WERI-Rb-1 (cell line): ENCODE measurements at regions not wholly inside any gene's neighbourhood (a gene's known extent, or its start where the extent isn't known, plus 50 kb on each side); places are given as distances from the start of the nearest gene placed in this dataset.

Source experiments
- DNase-seq: peaks from one replicate; pipeline ENCODE4 v3.0.0-alpha.2; 2020
- H3K27ac ChIP-seq: fragments of 250-450 bp; sonication (Bioruptor Pico); 2 replicates; pipeline ENCODE4 v1.5.1; 2020; ENCODE audit warnings: mild to moderate bottlenecking, moderate library complexity
- H3K27me3 ChIP-seq: fragments of 250-450 bp; sonication (Bioruptor Pico); 2 replicates; pipeline ENCODE4 v1.5.1; 2021; ENCODE audit warnings: mild to moderate bottlenecking, low read depth, moderate library complexity; ENCODE audit not compliant: insufficient read depth, severe bottlenecking
- H3K36me3 ChIP-seq: fragments of 250-450 bp; sonication (Bioruptor Pico); 2 replicates; pipeline ENCODE4 v1.5.1; 2020; ENCODE audit warnings: mild to moderate bottlenecking, moderate library complexity
- H3K4me3 ChIP-seq: 2 replicates; pipeline ENCODE4 v1.5.1; 2011; ENCODE audit warnings: low read depth, mild to moderate bottlenecking, control low read depth, low read length
- H3K9me3 ChIP-seq: fragments of 250-450 bp; sonication (Bioruptor Pico); 2 replicates; pipeline ENCODE4 v1.5.1; 2021; ENCODE audit warnings: mild to moderate bottlenecking, moderate library complexity; ENCODE audit not compliant: severe bottlenecking
- CTCF ChIP-seq: IDR thresholded peaks from 2 replicates; pipeline ENCODE4 v1.5.1; 2011; ENCODE audit warnings: low read depth, mild to moderate bottlenecking, control low read depth, inconsistent platforms, low read length

DNA sequence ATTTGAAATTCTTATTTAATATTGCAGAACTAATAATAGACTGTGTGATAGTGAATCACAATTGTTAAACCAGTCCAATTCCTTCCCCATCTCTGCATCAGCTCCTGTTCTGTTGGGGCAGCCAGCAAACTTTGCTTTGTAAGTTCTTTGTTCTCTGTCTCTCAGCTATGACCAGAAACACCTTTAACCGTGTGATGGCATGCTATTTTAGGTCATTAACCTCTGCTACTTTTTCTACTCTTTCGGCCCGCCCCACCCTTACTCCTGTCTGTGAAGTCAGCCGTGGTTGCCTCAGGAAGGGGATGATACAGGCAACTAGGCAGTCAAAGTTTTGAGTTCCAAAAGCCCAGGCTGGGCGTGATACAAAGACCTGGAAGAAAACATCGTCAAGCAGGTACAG is 51.3 kb upstream of the EGFL6 start:
- no peak for TF ChIP-seq CTCF
- H3K9me3 ChIP-seq = peaks cover 2% of the 10 kb centered on the region

DNA sequence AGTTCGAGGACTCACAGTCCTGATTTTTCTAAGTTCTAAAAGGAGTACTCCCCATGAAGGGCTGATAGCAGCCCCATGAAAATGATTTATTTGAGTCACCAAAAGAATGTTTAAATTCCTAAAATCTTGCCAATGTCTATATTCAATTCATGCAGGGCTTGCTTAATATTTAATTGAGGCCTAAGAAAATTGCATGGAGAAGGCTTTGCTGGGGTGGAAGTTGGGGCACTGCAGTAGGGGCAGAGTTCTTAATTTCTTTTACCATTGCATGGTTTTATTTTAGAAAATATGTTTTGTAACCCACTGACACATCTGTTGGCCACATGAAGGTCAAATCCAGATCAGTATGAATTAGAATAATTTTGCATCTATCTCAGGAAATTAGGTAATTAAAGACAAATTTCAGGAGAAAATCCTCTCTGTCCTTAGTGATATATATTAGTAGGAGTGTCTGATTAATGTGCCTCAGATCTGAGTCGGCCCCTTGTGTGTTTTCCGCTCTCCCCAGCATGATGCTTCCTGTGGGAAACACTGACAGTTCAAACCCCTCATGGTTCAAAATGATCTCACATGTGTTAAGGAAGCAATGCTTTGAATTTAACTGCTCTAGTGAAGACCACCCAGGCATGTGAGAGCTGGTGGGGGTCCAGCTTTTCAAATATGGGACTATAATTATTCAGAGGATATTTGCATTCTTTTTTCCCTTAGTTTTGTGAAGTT is 54.0 kb upstream of the EGFL6 start:
- no peaks in the 10 kb centered on the region for H3K36me3 ChIP-seq
- H3K9me3 ChIP-seq = peaks cover 2% of the 10 kb centered on the region
- DNase-seq = no peak
- TF ChIP-seq CTCF = no peak
- no peak overlapping the region for H3K27ac ChIP-seq
- H3K4me3 ChIP-seq = no peak overlapping the region
- H3K27me3 ChIP-seq = peaks cover 66% of the 10 kb centered on the region

More for the DNA sequence above, 51.3 kb upstream of the EGFL6 start:
- peaks cover 86% of the 10 kb centered on the region for H3K27me3 ChIP-seq
- DNase-seq = no peak
- H3K4me3 ChIP-seq = no peak overlapping the region
- H3K27ac ChIP-seq = no peak overlapping the region
- H3K36me3 ChIP-seq = no peaks in the 10 kb centered on the region

DNA sequence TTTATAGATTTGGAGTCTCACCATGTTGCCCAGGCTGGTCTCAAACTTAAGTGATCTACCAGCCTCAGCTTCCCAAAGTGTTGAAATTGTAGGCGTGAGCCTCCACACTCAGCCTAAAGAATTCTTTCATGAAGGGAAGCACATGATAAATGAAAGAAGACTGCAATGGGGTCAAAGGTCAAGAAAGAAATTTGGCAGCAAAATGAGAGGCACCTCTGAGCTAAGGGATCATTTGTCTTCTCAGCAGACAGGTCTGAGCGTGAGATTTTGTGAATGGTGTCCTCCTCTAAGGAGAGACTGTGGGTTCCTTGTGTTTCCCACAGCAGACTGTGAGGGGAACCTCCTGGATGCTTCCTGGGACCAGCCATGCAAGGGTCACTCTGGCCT is 57.5 kb upstream of the EGFL6 start:
- TF ChIP-seq CTCF = no peak
- Histone ChIP-seq H3K4me3 (no peak overlapping the region), H3K9me3 (peaks cover under 1% of the 10 kb centered on the region), H3K27me3 (peaks cover 55% of the 10 kb centered on the region), H3K36me3 (no peaks in the 10 kb centered on the region), H3K27ac (no peak overlapping the region)
- no peak for DNase-seq

DNA sequence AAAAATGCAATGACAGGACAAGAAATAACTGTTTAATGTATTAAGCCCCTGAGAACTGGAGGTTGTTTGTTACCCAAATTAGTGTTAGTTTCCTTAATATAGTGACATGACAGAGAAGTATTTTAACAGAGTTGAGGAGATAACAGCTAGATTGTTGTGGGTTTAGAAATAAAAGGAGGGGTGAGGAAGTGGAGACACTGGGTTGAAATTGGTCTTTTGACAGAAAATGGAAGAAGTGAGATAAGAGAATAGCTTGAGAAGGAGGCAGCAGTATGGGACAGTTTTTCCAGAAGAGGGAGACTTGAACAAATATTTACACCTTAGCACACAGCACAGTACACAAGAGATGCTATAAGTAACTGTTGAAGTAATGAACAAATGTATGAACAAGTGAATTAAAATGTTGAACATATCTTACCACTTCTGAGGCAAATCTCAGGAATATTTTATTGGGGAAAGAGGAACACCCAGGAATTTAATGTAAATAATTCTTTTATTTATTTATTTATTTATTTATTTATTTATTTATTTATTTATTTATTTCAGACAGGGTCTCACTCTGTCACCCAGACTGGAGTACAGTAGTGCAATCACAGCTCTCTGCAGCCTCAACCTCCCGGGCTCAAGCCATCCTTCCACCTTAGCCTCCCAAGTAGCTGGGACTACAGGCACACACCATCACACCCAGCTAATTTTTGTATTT is 58.0 kb upstream of the EGFL6 start:
- no peaks in the 10 kb centered on the region for H3K36me3 ChIP-seq
- H3K27me3 ChIP-seq = peaks cover 49% of the 10 kb centered on the region
- H3K9me3 ChIP-seq = no peaks in the 10 kb centered on the region
- no peak for DNase-seq
- no peak overlapping the region for H3K4me3 ChIP-seq
- H3K27ac ChIP-seq = no peak overlapping the region
- no peak for TF ChIP-seq CTCF

DNA sequence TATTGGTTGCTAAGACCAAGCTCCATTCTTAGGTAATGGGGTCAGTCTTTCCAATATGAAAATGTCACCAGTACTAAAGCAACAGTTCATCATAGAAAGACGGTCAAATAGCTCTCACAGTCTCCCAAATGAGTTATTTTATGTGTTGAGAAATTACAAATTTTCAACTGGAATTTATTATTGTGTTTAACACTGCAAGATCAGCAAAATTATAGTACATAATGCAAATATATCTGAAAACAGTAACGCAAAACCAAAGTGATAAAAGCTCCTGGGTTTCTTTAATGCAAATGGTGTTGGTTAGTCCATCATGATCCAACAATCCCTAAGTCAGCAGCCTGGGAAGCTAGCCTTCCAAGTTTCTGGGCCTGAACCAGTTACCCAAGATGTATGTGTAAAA is 61.5 kb upstream of the EGFL6 start:
- Histone ChIP-seq H3K9me3 (no peaks in the 10 kb centered on the region), H3K4me3 (no peak overlapping the region), H3K27ac (no peak overlapping the region), H3K27me3 (peaks cover 25% of the 10 kb centered on the region), H3K36me3 (no peaks in the 10 kb centered on the region)
- TF ChIP-seq CTCF = no peak
- no peak for DNase-seq
